GM18498 (cell line): ENCODE measurements at regions not wholly inside any gene's neighbourhood (a gene's known extent, or its start where the extent isn't known, plus 50 kb on each side); places are given as distances from the start of the nearest gene placed in this dataset.

Experiments
- ATAC-seq: cut with Tn5 transposase; IDR thresholded peaks from one replicate; pipeline ENCODE4 v1.9.1; 2021; ENCODE audit warnings: mild to moderate bottlenecking, moderate library complexity; ENCODE audit not compliant: unreplicated experiment

GRCh38 chr3:124089214-124089613 lies 97.3 kb upstream of the ROPN1 start:
- ATAC-seq: no peak

GRCh38 chr3:124091716-124092115 lies 99.8 kb upstream of the ROPN1 start:
- ATAC-seq: no peak

GRCh38 chr3:124092811-124093210 lies 100.9 kb upstream of the ROPN1 start:
- no peak for ATAC-seq

- no peak for ATAC-seq
Observed at GRCh38 chr3:124094496-124094895, 102.6 kb upstream of the ROPN1 start.

GRCh38 chr3:124097362-124098131 lies 105.6 kb upstream of the ROPN1 start:
- ATAC-seq: no peak

GRCh38 chr3:124101643-124102042 lies 109.7 kb upstream of the ROPN1 start:
- no peak for ATAC-seq

- no peak for ATAC-seq
Observed at GRCh38 chr3:124107104-124107890, 115.4 kb upstream of the ROPN1 start.

GRCh38 chr3:124108446-124108845 lies 116.5 kb upstream of the ROPN1 start:
- ATAC-seq: no peak

GRCh38 chr3:124113485-124113884 lies 121.6 kb upstream of the ROPN1 start:
- no peak for ATAC-seq

- no peak for ATAC-seq
Observed at GRCh38 chr3:124115279-124115678, 123.4 kb upstream of the ROPN1 start.

- no peak for ATAC-seq
Observed at GRCh38 chr3:124115956-124116355, 124.0 kb upstream of the ROPN1 start.

GRCh38 chr3:124116906-124117305 lies 125.0 kb upstream of the ROPN1 start:
- ATAC-seq: no peak

- ATAC-seq: no peak
Observed at GRCh38 chr3:124117486-124117885, 125.6 kb upstream of the ROPN1 start.

GRCh38 chr3:124118397-124118796 lies 126.5 kb upstream of the ROPN1 start:
- ATAC-seq: no peak

GRCh38 chr3:124119056-124119716 lies 127.3 kb upstream of the ROPN1 start:
- ATAC-seq: no peak

- ATAC-seq: no peak
Observed at GRCh38 chr3:124121379-124122312, 129.7 kb upstream of the ROPN1 start.

GRCh38 chr3:124125315-124125714 lies 133.4 kb upstream of the ROPN1 start:
- ATAC-seq: no peak

GRCh38 chr3:124126436-124127023 lies 134.6 kb upstream of the ROPN1 start:
- no peak for ATAC-seq

- no peak for ATAC-seq
Observed at GRCh38 chr3:124131158-124131557, 139.2 kb upstream of the ROPN1 start.

- no peak for ATAC-seq
Observed at GRCh38 chr3:124131580-124131979, 139.7 kb upstream of the ROPN1 start.
